Hepatocyte (in vitro differentiated cells): ENCODE measurements at regions not wholly inside any gene's neighbourhood (a gene's known extent, or its start where the extent isn't known, plus 50 kb on each side); places are given as distances from the start of the nearest gene placed in this dataset.

Source experiments
- DNase-seq: peaks from one replicate; pipeline ENCODE4 v3.0.0-alpha.2; 2016; ENCODE audit warnings: low spot score
- H2AFZ ChIP-seq: fragments of 200-600 bp; sonication (generic); 2 replicates; pipeline ENCODE4 v1.6.0; 2016; ENCODE audit warnings: antibody characterized with exemption, mild to moderate bottlenecking
- H3K27ac ChIP-seq: fragments of 200-600 bp; sonication (generic); 2 replicates; pipeline ENCODE4 v1.5.1; 2016; ENCODE audit warnings: mild to moderate bottlenecking
- H3K27me3 ChIP-seq: fragments of 200-600 bp; sonication (generic); 2 replicates; pipeline ENCODE4 v1.6.1; 2016
- H3K36me3 ChIP-seq: fragments of 200-600 bp; sonication (generic); replicated peaks from 2 replicates; pipeline ENCODE4 v1.5.1; 2016; ENCODE audit warnings: low read depth; ENCODE audit not compliant: insufficient read depth
- H3K4me1 ChIP-seq: fragments of 200-600 bp; sonication (generic); 2 replicates; pipeline ENCODE4 v1.5.1; 2016; ENCODE audit warnings: mild to moderate bottlenecking, moderate library complexity; ENCODE audit not compliant: insufficient read depth
- H3K4me2 ChIP-seq: fragments of 200-600 bp; sonication (generic); 2 replicates; pipeline ENCODE4 v1.6.0; 2016
- H3K4me3 ChIP-seq: fragments of 200-600 bp; sonication (generic); 2 replicates; pipeline ENCODE4 v1.5.1; 2016; ENCODE audit warnings: mild to moderate bottlenecking
- H3K79me2 ChIP-seq: fragments of 200-600 bp; sonication (generic); 2 replicates; pipeline ENCODE4 v1.6.0; 2017; ENCODE audit warnings: mild to moderate bottlenecking
- H3K9me2 ChIP-seq: fragments of 200-600 bp; sonication (generic); replicated peaks from 2 replicates; pipeline ENCODE4 v1.6.0; 2017; ENCODE audit warnings: mild to moderate bottlenecking; ENCODE audit not compliant: insufficient read depth
- H3K9me3 ChIP-seq: fragments of 200-600 bp; sonication (generic); 2 replicates; pipeline ENCODE4 v1.5.1; 2016; ENCODE audit warnings: low read depth, mild to moderate bottlenecking
- H4K20me1 ChIP-seq: fragments of 200-600 bp; sonication (generic); 2 replicates; pipeline ENCODE4 v1.6.0; 2016; ENCODE audit warnings: mild to moderate bottlenecking; ENCODE audit not compliant: insufficient read depth, poor library complexity, severe bottlenecking
- EZH2 ChIP-seq: fragments of 200-600 bp; sonication (generic); IDR thresholded peaks from 2 replicates; pipeline ENCODE4 v1.6.1; 2016; ENCODE audit warnings: antibody characterized with exemption, mild to moderate bottlenecking, borderline replicate concordance
- EZH2phosphoT487 ChIP-seq: fragments of 200-600 bp; sonication (generic); IDR thresholded peaks from one replicate; pipeline ENCODE4 v1.6.1; 2018; ENCODE audit warnings: antibody characterized with exemption, mild to moderate bottlenecking, low read depth, moderate library complexity; ENCODE audit not compliant: unreplicated experiment, severe bottlenecking
- WGBS: methylation state at CpG from one replicate; pipeline ENCODE4 v1.1.6; 2016; ENCODE audit warnings: low lambda C conversion rate; ENCODE audit errors: missing lambda C conversion rate; 5-methylcytosine and 5-hydroxymethylcytosine counted together
- TF ChIP-seq, protein P1 (sequence below): fragments of 200-600 bp; sonication (generic); IDR thresholded peaks from 2 replicates; pipeline ENCODE4 v1.5.1; 2016; ENCODE audit warnings: antibody characterized with exemption, mild to moderate bottlenecking; ENCODE audit not compliant: poor library complexity

DNA sequence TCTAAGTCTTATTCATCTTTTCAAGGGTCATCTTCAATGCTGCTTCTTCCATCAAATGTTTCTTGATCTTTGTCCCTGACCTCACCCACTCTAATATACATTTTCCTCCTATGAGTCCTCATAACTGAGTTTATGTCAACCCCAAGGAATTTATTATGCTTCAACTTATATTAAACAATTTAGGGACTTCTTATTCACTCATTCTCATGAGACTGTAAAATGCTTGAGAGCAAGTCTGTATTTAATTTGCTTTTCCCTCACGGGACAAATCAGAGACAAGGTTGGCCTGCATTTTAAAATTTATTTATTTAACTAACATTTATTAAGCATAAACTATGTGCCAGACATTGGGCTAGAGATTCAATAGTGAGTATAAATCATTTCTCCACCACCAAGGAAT is 312.0 kb upstream of the NT5E start:
- TF ChIP-seq, protein P1, sequence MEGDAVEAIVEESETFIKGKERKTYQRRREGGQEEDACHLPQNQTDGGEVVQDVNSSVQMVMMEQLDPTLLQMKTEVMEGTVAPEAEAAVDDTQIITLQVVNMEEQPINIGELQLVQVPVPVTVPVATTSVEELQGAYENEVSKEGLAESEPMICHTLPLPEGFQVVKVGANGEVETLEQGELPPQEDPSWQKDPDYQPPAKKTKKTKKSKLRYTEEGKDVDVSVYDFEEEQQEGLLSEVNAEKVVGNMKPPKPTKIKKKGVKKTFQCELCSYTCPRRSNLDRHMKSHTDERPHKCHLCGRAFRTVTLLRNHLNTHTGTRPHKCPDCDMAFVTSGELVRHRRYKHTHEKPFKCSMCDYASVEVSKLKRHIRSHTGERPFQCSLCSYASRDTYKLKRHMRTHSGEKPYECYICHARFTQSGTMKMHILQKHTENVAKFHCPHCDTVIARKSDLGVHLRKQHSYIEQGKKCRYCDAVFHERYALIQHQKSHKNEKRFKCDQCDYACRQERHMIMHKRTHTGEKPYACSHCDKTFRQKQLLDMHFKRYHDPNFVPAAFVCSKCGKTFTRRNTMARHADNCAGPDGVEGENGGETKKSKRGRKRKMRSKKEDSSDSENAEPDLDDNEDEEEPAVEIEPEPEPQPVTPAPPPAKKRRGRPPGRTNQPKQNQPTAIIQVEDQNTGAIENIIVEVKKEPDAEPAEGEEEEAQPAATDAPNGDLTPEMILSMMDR, result no peak
- TF ChIP-seq EZH2 (no peak), EZH2phosphoT487 (no peak)
- H4K20me1 ChIP-seq, result no peaks in the 10 kb centered on the region
- H3K27ac ChIP-seq, result no peak overlapping the region
- H3K9me3 ChIP-seq, result no peaks in the 10 kb centered on the region
- H3K4me1 ChIP-seq, result peaks cover 15% of the 10 kb centered on the region
- no peak for DNase-seq
- no peaks in the 10 kb centered on the region for H3K79me2 ChIP-seq
- 72% methylated on average over 1 of the region's 1 CpG for WGBS
- H2AFZ ChIP-seq, result no peak overlapping the region
- H3K4me3 ChIP-seq, result no peak overlapping the region
- no peaks in the 10 kb centered on the region for H3K36me3 ChIP-seq
- no peaks in the 10 kb centered on the region for H3K9me2 ChIP-seq
- H3K27me3 ChIP-seq, result no peaks in the 10 kb centered on the region
- H3K4me2 ChIP-seq, result no peak overlapping the region

DNA sequence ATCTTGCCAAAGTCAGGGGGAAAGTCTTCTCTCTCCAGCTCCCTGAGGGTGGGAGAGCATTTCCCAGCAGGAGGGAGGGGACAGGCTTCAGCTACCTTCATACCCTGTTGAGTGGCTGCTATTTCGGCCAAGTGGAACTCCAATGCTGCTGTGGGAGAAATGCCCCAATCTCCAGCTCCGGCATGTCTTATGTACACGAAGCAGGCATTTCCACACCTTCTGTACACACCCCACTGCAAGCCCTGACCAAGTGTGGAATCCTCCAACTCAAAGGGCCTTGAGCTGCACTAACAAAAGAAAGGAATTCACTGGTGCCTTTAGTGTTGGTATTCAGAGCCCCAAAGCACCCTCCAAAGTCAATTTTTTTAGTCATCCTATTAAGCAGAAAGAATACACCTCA is 313.6 kb upstream of the NT5E start:
- H2AFZ ChIP-seq, result no peak overlapping the region
- no peak overlapping the region for H3K27ac ChIP-seq
- no peaks in the 10 kb centered on the region for H3K9me3 ChIP-seq
- H4K20me1 ChIP-seq, result no peaks in the 10 kb centered on the region
- no peaks in the 10 kb centered on the region for H3K79me2 ChIP-seq
- TF ChIP-seq, protein P1, result no peak
- TF ChIP-seq EZH2phosphoT487 (no peak), EZH2 (no peak)
- no peaks in the 10 kb centered on the region for H3K36me3 ChIP-seq
- WGBS, result 58% methylated on average over 3 of the region's 3 CpGs
- no peaks in the 10 kb centered on the region for H3K27me3 ChIP-seq
- H3K9me2 ChIP-seq, result no peaks in the 10 kb centered on the region
- H3K4me1 ChIP-seq, result peaks cover 15% of the 10 kb centered on the region
- H3K4me3 ChIP-seq, result no peak overlapping the region
- H3K4me2 ChIP-seq, result no peak overlapping the region
- no peak for DNase-seq

DNA sequence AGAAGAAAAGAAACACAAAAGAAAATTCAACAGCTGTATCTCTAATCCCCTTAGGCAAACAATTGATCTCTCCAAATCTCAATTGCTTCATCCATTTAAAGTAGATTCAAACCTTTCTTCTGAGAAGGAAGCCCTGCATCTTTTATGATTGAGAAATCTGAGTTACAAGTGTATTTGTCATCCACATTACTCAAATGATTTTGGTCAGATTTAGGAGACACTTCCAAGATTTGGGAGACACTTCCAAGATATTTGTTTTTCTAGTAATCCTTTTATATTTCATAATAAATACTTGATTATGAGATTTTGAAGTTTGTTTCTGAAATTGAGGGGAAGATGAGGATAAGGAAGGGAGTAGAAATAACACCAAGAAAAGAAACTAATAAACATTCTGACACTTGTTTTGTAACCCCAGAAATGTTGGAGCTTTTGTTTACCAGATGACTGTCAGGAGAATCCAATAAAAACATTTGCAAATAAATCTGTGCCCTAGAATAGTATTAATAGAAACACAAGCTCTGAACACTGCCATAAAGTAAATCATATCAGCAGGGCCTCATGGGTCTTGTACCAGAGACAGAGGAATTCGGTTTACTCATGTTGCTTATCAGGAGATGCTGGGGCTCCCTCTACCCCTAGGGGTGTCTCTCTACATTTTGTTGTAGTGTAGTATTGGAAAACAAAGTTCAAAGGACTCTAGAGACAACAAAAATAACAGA is 314.3 kb upstream of the NT5E start:
- DNase-seq, result no peak
- Histone ChIP-seq H3K27me3 (no peaks in the 10 kb centered on the region), H3K36me3 (no peaks in the 10 kb centered on the region), H3K4me1 (peaks cover 15% of the 10 kb centered on the region), H2AFZ (no peak overlapping the region), H3K4me3 (no peak overlapping the region), H3K9me2 (no peaks in the 10 kb centered on the region), H3K9me3 (no peaks in the 10 kb centered on the region), H3K79me2 (no peaks in the 10 kb centered on the region), H4K20me1 (no peaks in the 10 kb centered on the region), H3K4me2 (no peak overlapping the region), H3K27ac (no peak overlapping the region)
- TF ChIP-seq, protein P1, result no peak
- no peak for TF ChIP-seq EZH2
- TF ChIP-seq EZH2phosphoT487, result no peak
- WGBS, result 58% methylated on average over 1 of the region's 1 CpG
